ENCODE measurements at regions not wholly inside any gene's neighbourhood (a gene's known extent, or its start where the extent isn't known, plus 50 kb on each side); places are given as distances from the start of the nearest gene placed in this dataset.
A peak's percentile ranks its signal among the peaks of the same experiment; 100 is the strongest.

DNA sequence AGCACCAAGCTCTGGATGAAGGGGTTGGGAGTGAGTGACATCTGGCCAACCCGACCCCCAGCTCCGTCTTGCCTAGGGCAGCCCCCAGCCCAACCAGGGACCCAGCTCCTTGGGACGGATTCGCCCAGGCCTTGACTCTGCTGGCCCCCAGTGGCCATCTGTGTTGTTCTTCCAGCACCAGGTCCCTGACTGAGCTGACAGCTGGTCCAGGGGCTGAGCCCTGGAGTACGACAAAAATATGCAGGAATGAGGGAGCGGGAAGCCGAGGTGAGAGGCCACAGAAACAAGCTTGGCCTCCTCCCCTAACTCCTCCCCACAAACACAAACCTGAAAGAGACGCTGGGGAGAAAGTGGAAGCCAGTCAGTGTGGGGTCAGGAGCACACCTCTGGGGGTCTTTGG is 55.0 kb upstream of the PAX7 start:
- no peak overlapping the region for H3K14ac ChIP-seq (ENCODE audit: insufficient read length)
- H3K4me1 ChIP-seq (replicated peaks in 1 of 4; ENCODE audit: control insufficient read depth in 3 of 4, insufficient read depth in 4 of 4, low read length in 3 of 4), result no peaks in the 10 kb centered on the region; a peak in 1 of 7 replicates
- no peak overlapping the region for H2AK5ac ChIP-seq (ENCODE audit: low read depth, low read length)
- H2AFZ ChIP-seq (ENCODE audit: low read length), result no peak overlapping the region
- no peak overlapping the region for H2BK120ac ChIP-seq (replicated peaks; ENCODE audit: low read depth, low read length)
- no peak overlapping the region for H3K4ac ChIP-seq (replicated peaks; ENCODE audit: insufficient read length, low read depth, low read length)
- no peaks in the 10 kb centered on the region; a peak in 1 of 7 replicates for H3K27me3 ChIP-seq (replicated peaks in 1 of 4; ENCODE audit: control insufficient read depth in 3 of 4, extremely low read depth in 1 of 4, insufficient read depth in 3 of 4, low read length in 3 of 4)
- H3K79me1 ChIP-seq (ENCODE audit: low read depth, low read length), result no peaks in the 10 kb centered on the region
- H3K18ac ChIP-seq (ENCODE audit: extremely low read depth, low read length), result 0 out of 2 replicates have a peak overlapping the region, but pooled peaks have one; percentile 24
- H3K27ac ChIP-seq (ENCODE audit: low read depth, low read length), result no peak overlapping the region
- H3K56ac ChIP-seq (replicated peaks; ENCODE audit: insufficient read length, low read depth, low read length), result no peak overlapping the region
- H3K36me3 ChIP-seq (ENCODE audit: control insufficient read depth in 2 of 4, insufficient read depth in 4 of 4, low read length in 3 of 4), result no peaks in the 10 kb centered on the region
- no peaks in the 10 kb centered on the region for H3K79me2 ChIP-seq (ENCODE audit: control insufficient read depth in 1 of 2, insufficient read depth in 2 of 2, low read length in 2 of 2)
- peak; percentile 86 to 99 for DNase-seq (ENCODE audit: low read depth in 1 of 2, low spot score in 2 of 2)
- no peak overlapping the region for H3K4me3 ChIP-seq (ENCODE audit: extremely low read depth in 1 of 4, insufficient read depth in 2 of 4, low read depth in 3 of 4, low read length in 4 of 4)
- no peaks in the 10 kb centered on the region for H4K20me1 ChIP-seq (replicated peaks in 1 of 2; ENCODE audit: control insufficient read depth in 1 of 2, insufficient read depth in 2 of 2, low read length in 2 of 2)
- no peak overlapping the region for H3K23ac ChIP-seq (ENCODE audit: insufficient read length)
- FAIRE-seq, result peak; percentile 93
- no peaks in the 10 kb centered on the region; the same call in 1 of the 2 replicates for H3K23me2 ChIP-seq (ENCODE audit: low read depth, low read length)
- H2BK12ac ChIP-seq (ENCODE audit: low read depth, low read length), result no peak overlapping the region
- H4K91ac ChIP-seq (replicated peaks; ENCODE audit: insufficient read length, low read length), result no peak overlapping the region
- H2BK5ac ChIP-seq (ENCODE audit: low read depth, low read length), result 0 out of 2 replicates have a peak overlapping the region, but pooled peaks have one; percentile 37
- no peak overlapping the region for H2BK15ac ChIP-seq (ENCODE audit: low read length)
- TF ChIP-seq, protein P1, sequence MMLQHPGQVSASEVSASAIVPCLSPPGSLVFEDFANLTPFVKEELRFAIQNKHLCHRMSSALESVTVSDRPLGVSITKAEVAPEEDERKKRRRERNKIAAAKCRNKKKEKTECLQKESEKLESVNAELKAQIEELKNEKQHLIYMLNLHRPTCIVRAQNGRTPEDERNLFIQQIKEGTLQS (IDR thresholded peaks at IDR 0.05; ENCODE audit: insufficient read depth, low read depth, low read length), result no peak
- TF ChIP-seq TCF12 (IDR thresholded peaks at IDR 0.05; ENCODE audit: low read depth, low read length) (peak; percentile 84), CTCF (IDR thresholded peaks at IDR 0.05; ENCODE audit: control extremely low read depth in 1 of 3, insufficient read depth in 1 of 3, low read depth in 1 of 3, low read length in 3 of 3) (peak; percentile 84 to 96 (median 94)), TEAD4 (IDR thresholded peaks at IDR 0.05; ENCODE audit: low read depth, low read length) (peak; percentile 86; the same call in 1 of the 2 replicates), RAD21 (IDR thresholded peaks at IDR 0.05 in 1 of 2, conservative IDR thresholded peaks at IDR 0.05 in 1 of 2; ENCODE audit: low read depth in 2 of 2, low read length in 2 of 2) (peak; percentile 98 to 99), SIN3A (conservative IDR thresholded peaks at IDR 0.05 in 1 of 2, IDR thresholded peaks at IDR 0.05 in 1 of 2; ENCODE audit: low read depth in 1 of 2, low read length in 2 of 2) (peak; percentile 45 to 94; a peak in 2 of 4 replicates), HDAC2 (IDR thresholded peaks at IDR 0.05; ENCODE audit: borderline replicate concordance in 1 of 2, low read depth in 2 of 2, low read length in 2 of 2) (no peak)
- H4K8ac ChIP-seq (ENCODE audit: extremely low read depth, insufficient read depth, low read length), result no peak overlapping the region
- CTCF ChIA-PET (ENCODE audit: partially characterized antibody), result interaction anchor here (0.6 to 38.3 kb wide), 69 partner anchors 8 to 767 kb away, joined by 3 to 984 read pairs (median 4); partner anchors contain the start of gene KLHDC7A
- H3K9me3 ChIP-seq (ENCODE audit: insufficient read depth in 2 of 2, low read depth in 1 of 2, low read length in 1 of 2), result no peaks in the 10 kb centered on the region
- H4K5ac ChIP-seq (ENCODE audit: insufficient read length, low read depth, low read length), result no peak overlapping the region
- no peak overlapping the region for H2BK20ac ChIP-seq (ENCODE audit: low read length)
- no peak overlapping the region for H3K9ac ChIP-seq (replicated peaks in 1 of 4; ENCODE audit: extremely low read depth in 1 of 4, low read depth in 3 of 4, low read length in 3 of 4)
- WGBS, 2 experiments (ENCODE audit: extremely low coverage in 1 of 2, insufficient coverage in 1 of 2, insufficient read length in 1 of 2, insufficient replicate concordance in 2 of 2, low coverage in 1 of 2, low lambda C conversion rate in 2 of 2, missing lambda C conversion rate in 1 of 2), result 8% methylated on average over 8 of the region's 8 CpGs; no CpG with 5 or more reads in 1 of the 2 experiments
- H3K4me2 ChIP-seq (ENCODE audit: insufficient read depth in 1 of 2, low read depth in 2 of 2, low read length in 2 of 2), result peak overlapping the region in 1 of 2 experiments; percentile 26; a peak in 2 of 4 replicates
- POLR2A ChIA-PET (ENCODE audit: partially characterized antibody), result interaction anchor here (1.1 to 1.6 kb wide), 2 partner anchors 18 to 90 kb away, joined by 3 to 4 read pairs; no protein-coding TSS in a partner anchor
